ENCODE measurements at regions not wholly inside any gene's neighbourhood (a gene's known extent, or its start where the extent isn't known, plus 50 kb on each side); places are given as distances from the start of the nearest gene placed in this dataset.

DNA sequence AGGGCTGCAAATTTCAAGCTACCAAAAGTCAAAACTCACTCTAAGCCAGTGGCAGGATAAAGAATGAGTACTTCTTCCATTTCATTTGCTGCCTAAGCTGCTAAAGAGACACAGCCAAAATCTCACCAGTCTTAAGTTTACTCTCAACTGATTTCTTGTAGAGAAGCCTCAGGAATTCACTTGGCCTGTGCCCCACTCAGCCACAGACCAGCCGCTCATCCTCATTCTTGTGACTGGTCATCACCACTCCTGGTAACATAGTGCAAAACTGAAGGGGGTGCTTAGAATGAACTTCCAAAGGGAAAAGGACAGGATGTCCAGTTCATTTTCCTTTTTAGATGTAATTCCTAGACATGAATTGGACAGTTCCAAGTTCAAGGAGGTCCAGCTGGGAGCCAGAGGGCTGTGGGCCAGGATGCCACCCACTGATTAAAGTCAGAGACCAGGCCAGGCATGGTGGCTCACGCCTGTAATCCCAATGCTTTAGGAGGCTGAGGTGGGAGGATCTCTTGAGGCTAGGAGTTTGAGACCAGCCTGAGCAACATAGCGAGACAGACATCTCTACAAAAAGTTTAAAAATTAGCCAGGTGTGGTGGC lies 72.7 kb upstream of the RANBP3L start:
- no peak for TF ChIP-seq CTCF (IDR thresholded peaks at IDR 0.05; ENCODE audit: low read length)
- no peak for TF ChIP-seq EZH2 (optimal IDR thresholded peaks at IDR 0.05; ENCODE audit: low read depth, low read length)
- TF ChIP-seq EZH2phosphoT487 (IDR thresholded peaks at IDR 0.05; ENCODE audit: low read length), result no peak
